SU-DHL-6 (cell line): ENCODE measurements at regions not wholly inside any gene's neighbourhood (a gene's known extent, or its start where the extent isn't known, plus 50 kb on each side); places are given as distances from the start of the nearest gene placed in this dataset.
"Not testable (repeated sequence)": the region's sequence is repeated elsewhere in the genome, so short reads cannot be mapped to it uniquely, and the experiment has no call there.

Experiments used
- H2AFZ ChIP-seq: fragments of 200-600 bp; sonication (generic); 2 replicates; pipeline ENCODE4 v1.6.1; 2014; ENCODE audit warnings: low read depth, mild to moderate bottlenecking, moderate library complexity, mixed read lengths, antibody characterized with exemption, low read length; ENCODE audit not compliant: severe bottlenecking
- H3F3A ChIP-seq: fragments of 200-600 bp; shearing (Covaris generic); 2 replicates; pipeline ENCODE4 v1.6.0; 2016; ENCODE audit warnings: antibody characterized with exemption, mild to moderate bottlenecking; ENCODE audit not compliant: insufficient read depth
- H3K27ac ChIP-seq: fragments of 200-600 bp; sonication (generic); 2 replicates; pipeline ENCODE4 v1.5.1; 2016; ENCODE audit warnings: low read depth, mild to moderate bottlenecking, low read length, moderate library complexity, mixed read lengths
- H3K27me3 ChIP-seq: fragments of 200-600 bp; sonication (generic), shearing (Covaris generic); 2 replicates; pipeline ENCODE4 v1.6.0; 2014; ENCODE audit warnings: mild to moderate bottlenecking, low read length
- H3K36me3 ChIP-seq: fragments of 200-600 bp; sonication (generic); 2 replicates; pipeline ENCODE4 v1.6.1; 2014; ENCODE audit warnings: mild to moderate bottlenecking, low read length, mixed read lengths
- H3K4me2 ChIP-seq: fragments of 300-600, 200-600 bp; shearing (Covaris generic), sonication (generic); 2 replicates; pipeline ENCODE4 v1.6.0; 2014; ENCODE audit warnings: low read length, low read depth, mild to moderate bottlenecking; ENCODE audit not compliant: poor library complexity, severe bottlenecking
- H3K4me3 ChIP-seq: fragments of 200-600 bp; sonication (generic); 2 replicates; pipeline ENCODE4 v1.5.1; 2014; ENCODE audit warnings: antibody characterized with exemption, low read length, mild to moderate bottlenecking, mixed read lengths; ENCODE audit not compliant: insufficient read depth, poor library complexity, severe bottlenecking
- H3K79me2 ChIP-seq: fragments of 200-600 bp; sonication (generic); 2 replicates; pipeline ENCODE4 v1.6.1; 2014; ENCODE audit warnings: mild to moderate bottlenecking, low read length, moderate library complexity; ENCODE audit not compliant: insufficient read depth
- H3K9ac ChIP-seq: fragments of 200-600 bp; sonication (generic); 2 replicates; pipeline ENCODE4 v1.7.0; 2014; ENCODE audit warnings: mild to moderate bottlenecking, low read length
- H3K9me2 ChIP-seq: fragments of 200-600 bp; sonication (generic); replicated peaks from 2 replicates; pipeline ENCODE4 v1.6.1; 2014; ENCODE audit warnings: low read length; ENCODE audit not compliant: insufficient read depth
- H3K9me3 ChIP-seq: fragments of 200-600 bp; sonication (generic); 2 replicates; pipeline ENCODE4 v1.6.1; 2014; ENCODE audit warnings: low read length, mixed read lengths; ENCODE audit not compliant: insufficient read depth
- H4K20me1 ChIP-seq: fragments of 200-600 bp; sonication (generic); 2 replicates; pipeline ENCODE4 v1.6.1; 2014; ENCODE audit warnings: low read depth, mild to moderate bottlenecking, antibody characterized with exemption, low read length, moderate library complexity, mixed read lengths
- EZH2phosphoT487 ChIP-seq: fragments of 200-600 bp; sonication (generic), shearing (Covaris generic); conservative IDR thresholded peaks from 2 replicates; pipeline ENCODE4 v1.6.1; 2018; ENCODE audit warnings: mild to moderate bottlenecking, antibody characterized with exemption, low read length, moderate library complexity, mixed read lengths
- TF ChIP-seq, protein P1 (sequence below): fragments of 200-600 bp; sonication (generic); IDR thresholded peaks from one replicate; pipeline ENCODE4 v1.5.1; 2017; ENCODE audit warnings: antibody characterized with exemption, mild to moderate bottlenecking, low read length, moderate library complexity; ENCODE audit not compliant: insufficient read depth, poor library complexity, severe bottlenecking

DNA sequence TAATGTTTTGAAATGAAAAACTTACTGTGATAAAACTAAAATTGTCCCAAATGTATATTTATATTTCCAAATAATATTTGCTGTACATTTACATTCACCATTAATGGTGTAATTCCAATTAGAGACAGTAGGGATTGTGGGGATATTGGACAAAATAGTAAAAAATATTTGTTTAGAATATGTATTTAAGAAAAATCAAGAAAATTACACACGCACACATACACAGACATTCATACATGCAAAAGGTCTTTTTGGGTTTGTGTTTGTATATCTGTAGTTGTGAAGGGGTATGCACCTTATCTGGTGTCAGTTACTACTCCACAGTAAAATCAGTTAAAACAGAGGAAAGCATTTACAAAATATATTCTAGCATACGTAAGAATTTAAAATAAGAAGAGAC lies 435.9 kb upstream of the ZNF804A start:
- H3K9me2 ChIP-seq = no peaks in the 10 kb centered on the region
- H3K4me3 ChIP-seq = no peak overlapping the region
- H3K9ac ChIP-seq = no peak overlapping the region
- no peaks in the 10 kb centered on the region for H4K20me1 ChIP-seq
- no peak overlapping the region for H2AFZ ChIP-seq
- no peak for TF ChIP-seq EZH2phosphoT487
- TF ChIP-seq, protein P1, sequence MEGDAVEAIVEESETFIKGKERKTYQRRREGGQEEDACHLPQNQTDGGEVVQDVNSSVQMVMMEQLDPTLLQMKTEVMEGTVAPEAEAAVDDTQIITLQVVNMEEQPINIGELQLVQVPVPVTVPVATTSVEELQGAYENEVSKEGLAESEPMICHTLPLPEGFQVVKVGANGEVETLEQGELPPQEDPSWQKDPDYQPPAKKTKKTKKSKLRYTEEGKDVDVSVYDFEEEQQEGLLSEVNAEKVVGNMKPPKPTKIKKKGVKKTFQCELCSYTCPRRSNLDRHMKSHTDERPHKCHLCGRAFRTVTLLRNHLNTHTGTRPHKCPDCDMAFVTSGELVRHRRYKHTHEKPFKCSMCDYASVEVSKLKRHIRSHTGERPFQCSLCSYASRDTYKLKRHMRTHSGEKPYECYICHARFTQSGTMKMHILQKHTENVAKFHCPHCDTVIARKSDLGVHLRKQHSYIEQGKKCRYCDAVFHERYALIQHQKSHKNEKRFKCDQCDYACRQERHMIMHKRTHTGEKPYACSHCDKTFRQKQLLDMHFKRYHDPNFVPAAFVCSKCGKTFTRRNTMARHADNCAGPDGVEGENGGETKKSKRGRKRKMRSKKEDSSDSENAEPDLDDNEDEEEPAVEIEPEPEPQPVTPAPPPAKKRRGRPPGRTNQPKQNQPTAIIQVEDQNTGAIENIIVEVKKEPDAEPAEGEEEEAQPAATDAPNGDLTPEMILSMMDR = no peak
- no peak overlapping the region for H3K4me2 ChIP-seq
- H3F3A ChIP-seq = no peaks in the 10 kb centered on the region
- 0 out of 2 replicates have a peak, but pooled peaks cover 2% of the 10 kb centered on the region for H3K36me3 ChIP-seq
- no peaks in the 10 kb centered on the region for H3K9me3 ChIP-seq
- no peaks in the 10 kb centered on the region for H3K79me2 ChIP-seq
- no peaks in the 10 kb centered on the region for H3K27me3 ChIP-seq
- H3K27ac ChIP-seq = no peak overlapping the region

DNA sequence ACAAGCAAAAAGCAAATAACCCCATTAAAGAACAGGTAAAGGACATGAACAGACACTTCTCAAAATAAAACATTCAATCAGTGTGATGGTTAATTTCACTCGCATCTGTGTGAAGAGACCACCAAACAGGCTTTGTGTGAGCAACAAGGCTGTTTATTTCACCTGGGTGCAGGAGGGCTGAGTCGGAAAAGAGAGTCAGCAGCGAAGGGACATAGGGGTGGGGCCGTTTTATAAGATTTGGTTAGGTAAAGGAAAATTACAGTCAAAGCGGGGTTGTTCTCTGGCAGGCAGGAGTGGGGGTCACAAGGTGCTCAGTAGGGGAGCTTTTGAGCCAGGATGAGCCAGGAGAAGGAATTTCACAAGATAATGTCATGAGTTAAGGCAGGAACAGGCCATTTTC lies 429.5 kb upstream of the ZNF804A start:
- not testable (repeated sequence) for H3K4me2 ChIP-seq, H3K9me3 ChIP-seq, H3F3A ChIP-seq, H3K79me2 ChIP-seq, H3K27me3 ChIP-seq, H3K4me3 ChIP-seq, H3K36me3 ChIP-seq, H3K9me2 ChIP-seq, H3K27ac ChIP-seq, H3K9ac ChIP-seq, H4K20me1 ChIP-seq, H2AFZ ChIP-seq

GRCh38 chr2:184169366-184169765 lies 429.0 kb upstream of the ZNF804A start:
- no peaks in the 10 kb centered on the region for H3K9me2 ChIP-seq
- no peak overlapping the region for H2AFZ ChIP-seq
- H3F3A ChIP-seq = no peaks in the 10 kb centered on the region
- no peak overlapping the region for H3K9ac ChIP-seq
- H3K79me2 ChIP-seq = no peaks in the 10 kb centered on the region
- no peaks in the 10 kb centered on the region for H3K9me3 ChIP-seq
- H3K27ac ChIP-seq = no peak overlapping the region
- H3K4me2 ChIP-seq = no peak overlapping the region
- H4K20me1 ChIP-seq = no peaks in the 10 kb centered on the region
- H3K36me3 ChIP-seq = no peaks in the 10 kb centered on the region
- TF ChIP-seq, protein P1 = no peak
- no peak for TF ChIP-seq EZH2phosphoT487
- H3K27me3 ChIP-seq = no peaks in the 10 kb centered on the region
- no peak overlapping the region for H3K4me3 ChIP-seq

DNA sequence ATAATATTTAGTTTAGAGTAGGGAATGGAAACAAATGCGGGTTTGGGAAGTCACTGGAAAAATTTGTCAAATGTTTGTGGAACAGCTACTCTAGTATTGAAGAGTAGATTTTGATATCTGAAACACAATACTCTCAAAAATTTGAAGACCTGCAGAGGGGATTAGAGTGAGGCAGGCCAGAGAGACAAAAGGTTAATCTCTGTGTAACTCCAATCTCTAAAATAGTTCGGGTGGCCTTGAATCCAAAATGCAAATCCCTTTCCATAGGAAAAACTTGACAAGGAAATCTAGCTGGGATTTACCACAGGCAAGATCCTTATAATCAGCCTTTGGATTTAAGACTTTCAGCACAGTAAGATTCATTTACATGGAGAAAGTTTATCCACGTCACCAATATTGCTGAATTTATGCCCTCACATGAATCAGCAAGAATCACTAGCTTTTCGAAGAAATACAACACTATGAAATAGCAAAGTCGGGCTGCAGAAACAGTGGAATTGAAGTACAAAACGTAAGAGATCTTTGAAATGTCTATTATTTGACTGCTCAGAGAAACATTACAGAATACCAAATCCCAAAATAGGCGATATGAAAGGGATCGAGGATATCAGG lies 423.7 kb upstream of the ZNF804A start:
- no peak overlapping the region for H2AFZ ChIP-seq
- no peaks in the 10 kb centered on the region for H3K27me3 ChIP-seq
- no peaks in the 10 kb centered on the region for H3K9me3 ChIP-seq
- H3F3A ChIP-seq = no peaks in the 10 kb centered on the region
- no peak overlapping the region for H3K9ac ChIP-seq
- H3K36me3 ChIP-seq = no peaks in the 10 kb centered on the region
- no peak overlapping the region for H3K4me3 ChIP-seq
- H3K9me2 ChIP-seq = no peaks in the 10 kb centered on the region
- H3K27ac ChIP-seq = no peak overlapping the region
- H4K20me1 ChIP-seq = no peaks in the 10 kb centered on the region
- no peak overlapping the region for H3K4me2 ChIP-seq
- no peak for TF ChIP-seq EZH2phosphoT487
- TF ChIP-seq, protein P1 = no peak
- no peaks in the 10 kb centered on the region for H3K79me2 ChIP-seq
